ENCODE measurements at regions not wholly inside any gene's neighbourhood (a gene's known extent, or its start where the extent isn't known, plus 50 kb on each side); places are given as distances from the start of the nearest gene placed in this dataset.

DNA sequence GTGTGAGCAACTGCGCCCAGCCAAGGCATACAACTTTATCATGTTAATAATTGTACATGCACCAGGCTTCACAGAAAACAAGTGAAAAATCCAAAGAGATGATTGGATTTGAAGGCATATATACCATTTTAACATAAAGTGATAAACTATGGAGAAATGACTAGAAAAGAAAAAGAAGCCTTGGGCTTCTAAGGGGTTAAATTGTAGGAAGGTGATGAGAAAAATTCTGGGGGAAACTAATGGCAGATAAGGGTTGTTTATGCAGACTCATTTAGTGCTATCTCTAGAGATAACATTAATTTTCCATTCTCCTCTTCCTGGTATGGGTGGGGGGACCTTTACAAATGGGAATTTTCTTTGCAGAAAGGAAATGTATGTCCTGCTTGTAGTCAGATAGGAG lies 154.0 kb downstream of the TMEM17 start:
- H3K4me3 ChIP-seq (ENCODE audit: low read depth, low read length): no peak overlapping the region
- no peak overlapping the region for H2BK12ac ChIP-seq (ENCODE audit: low read length)
- no peak overlapping the region for H2AK5ac ChIP-seq (ENCODE audit: low read length)
- H3K18ac ChIP-seq (ENCODE audit: low read length): no peak overlapping the region
- H4K91ac ChIP-seq (ENCODE audit: low read depth, low read length): no peak overlapping the region
- no CpG with 5 or more reads among the region's 1 CpG for WGBS (ENCODE audit: extremely low coverage, insufficient coverage, insufficient read length)
- no peak overlapping the region for H2AFZ ChIP-seq (ENCODE audit: insufficient read depth, low read length, poor library complexity)
- H3K79me1 ChIP-seq (ENCODE audit: low read length): no peaks in the 10 kb centered on the region
- peaks cover 2% of the 10 kb centered on the region for H3K9me3 ChIP-seq (ENCODE audit: insufficient read depth, low read depth, low read length)
- no peak overlapping the region for H3K14ac ChIP-seq (ENCODE audit: low read length)
- no peak overlapping the region for H3K4ac ChIP-seq (ENCODE audit: low read depth, low read length)
- no peak overlapping the region for H3K27ac ChIP-seq (ENCODE audit: low read depth, low read length)
- H2BK5ac ChIP-seq (ENCODE audit: low read depth, low read length, poor library complexity): no peak overlapping the region
- no peak overlapping the region for H4K8ac ChIP-seq (ENCODE audit: low read depth, low read length)
- no peak overlapping the region for H4K12ac ChIP-seq (ENCODE audit: low read depth, low read length)
- no peak overlapping the region for H3K23ac ChIP-seq (ENCODE audit: low read length)
- H3K4me2 ChIP-seq (ENCODE audit: low read length): no peak overlapping the region
- DNase-seq: no peak
- no peaks in the 10 kb centered on the region for H3K27me3 ChIP-seq (ENCODE audit: insufficient read depth, low read length)
- H3K9ac ChIP-seq (ENCODE audit: low read length): no peak overlapping the region
- H3K36me3 ChIP-seq (ENCODE audit: control insufficient read depth in 1 of 2, insufficient read depth in 2 of 2, low read length in 2 of 2): no peaks in the 10 kb centered on the region
- H3K4me1 ChIP-seq (ENCODE audit: control insufficient read depth in 1 of 2, insufficient read depth in 2 of 2, low read length in 2 of 2): peaks cover 4 to 5% of the 10 kb centered on the region in 2 experiments
- H3K79me2 ChIP-seq (ENCODE audit: control insufficient read depth, insufficient read depth, low read length, poor library complexity): no peaks in the 10 kb centered on the region
- no peak overlapping the region for H2BK120ac ChIP-seq (ENCODE audit: insufficient read depth, low read length, poor library complexity)

DNA sequence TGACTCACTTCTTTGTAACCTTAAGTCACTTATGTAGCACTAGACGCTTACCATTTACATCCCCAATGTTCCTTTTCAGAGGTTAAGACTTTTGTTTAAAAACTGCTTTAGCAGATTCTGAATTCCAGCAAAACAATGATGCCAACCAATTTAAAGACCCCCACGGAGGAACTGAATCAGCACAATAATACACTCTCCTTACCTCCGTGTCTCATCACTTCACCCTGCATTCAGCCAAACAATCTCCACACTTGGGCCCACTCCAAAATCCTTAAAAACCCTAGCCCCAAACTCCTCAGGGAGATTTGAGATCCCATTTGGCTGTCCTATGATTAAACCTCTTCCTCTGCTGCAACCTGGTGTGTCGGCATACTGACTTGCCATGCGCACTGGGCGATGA lies 153.9 kb downstream of the B3GNT2 start:
- H3K18ac ChIP-seq (ENCODE audit: low read length): no peak overlapping the region
- no peak overlapping the region for H2AFZ ChIP-seq (ENCODE audit: insufficient read depth, low read length, poor library complexity)
- no peak overlapping the region for H4K12ac ChIP-seq (ENCODE audit: low read depth, low read length)
- peaks cover 2% of the 10 kb centered on the region for H3K9me3 ChIP-seq (ENCODE audit: insufficient read depth, low read depth, low read length)
- H3K4me2 ChIP-seq (ENCODE audit: low read length): no peak overlapping the region
- no peak overlapping the region for H4K8ac ChIP-seq (ENCODE audit: low read depth, low read length)
- no peak overlapping the region for H4K91ac ChIP-seq (ENCODE audit: low read depth, low read length)
- no peak overlapping the region for H2BK5ac ChIP-seq (ENCODE audit: low read depth, low read length, poor library complexity)
- DNase-seq: no peak
- H2AK5ac ChIP-seq (ENCODE audit: low read length): no peak overlapping the region
- no peak overlapping the region for H3K14ac ChIP-seq (ENCODE audit: low read length)
- H3K23ac ChIP-seq (ENCODE audit: low read length): no peak overlapping the region
- no peak overlapping the region for H3K4ac ChIP-seq (ENCODE audit: low read depth, low read length)
- H3K4me3 ChIP-seq (ENCODE audit: low read depth, low read length): no peak overlapping the region
- H3K4me1 ChIP-seq (ENCODE audit: control insufficient read depth in 1 of 2, insufficient read depth in 2 of 2, low read length in 2 of 2): no peaks in the 10 kb centered on the region
- no peaks in the 10 kb centered on the region for H3K79me2 ChIP-seq (ENCODE audit: control insufficient read depth, insufficient read depth, low read length, poor library complexity)
- no peak overlapping the region for H2BK120ac ChIP-seq (ENCODE audit: insufficient read depth, low read length, poor library complexity)
- H3K27ac ChIP-seq (ENCODE audit: low read depth, low read length): no peak overlapping the region
- H3K36me3 ChIP-seq (ENCODE audit: control insufficient read depth in 1 of 2, insufficient read depth in 2 of 2, low read length in 2 of 2): no peaks in the 10 kb centered on the region
- no peaks in the 10 kb centered on the region for H3K79me1 ChIP-seq (ENCODE audit: low read length)
- no CpG with 5 or more reads among the region's 6 CpGs for WGBS (ENCODE audit: extremely low coverage, insufficient coverage, insufficient read length)
- no peak overlapping the region for H2BK12ac ChIP-seq (ENCODE audit: low read length)
- H3K27me3 ChIP-seq (ENCODE audit: insufficient read depth, low read length): no peaks in the 10 kb centered on the region
- H3K9ac ChIP-seq (ENCODE audit: low read length): no peak overlapping the region

DNA sequence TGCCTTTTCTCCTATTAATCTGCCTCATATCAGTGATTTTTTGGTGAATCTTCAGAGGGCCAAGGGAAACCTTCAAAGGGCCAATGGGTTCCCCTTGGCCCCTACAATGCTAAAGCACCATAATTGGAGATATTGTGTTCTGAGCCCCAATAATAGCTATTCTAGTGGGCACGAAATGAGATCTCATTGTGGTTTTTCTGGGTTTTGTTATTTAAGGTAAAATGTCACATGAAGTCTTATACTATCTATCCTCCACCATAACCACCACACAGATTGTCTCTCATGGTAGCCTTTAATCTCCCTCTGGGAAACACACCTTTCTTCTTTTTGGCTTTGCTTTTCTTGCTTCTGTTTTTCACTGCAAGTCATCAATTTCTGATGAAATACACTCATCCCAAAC lies 152.8 kb downstream of the B3GNT2 start:
- Histone ChIP-seq H3K9ac (ENCODE audit: low read length) (no peak overlapping the region), H2BK120ac (ENCODE audit: insufficient read depth, low read length, poor library complexity) (no peak overlapping the region), H3K4me1 (ENCODE audit: control insufficient read depth in 1 of 2, insufficient read depth in 2 of 2, low read length in 2 of 2) (no peaks in the 10 kb centered on the region), H3K79me2 (ENCODE audit: control insufficient read depth, insufficient read depth, low read length, poor library complexity) (no peaks in the 10 kb centered on the region), H2AFZ (ENCODE audit: insufficient read depth, low read length, poor library complexity) (no peak overlapping the region), H3K36me3 (ENCODE audit: control insufficient read depth in 1 of 2, insufficient read depth in 2 of 2, low read length in 2 of 2) (no peaks in the 10 kb centered on the region), H2BK5ac (ENCODE audit: low read depth, low read length, poor library complexity) (no peak overlapping the region), H4K91ac (ENCODE audit: low read depth, low read length) (no peak overlapping the region), H3K23ac (ENCODE audit: low read length) (no peak overlapping the region), H4K8ac (ENCODE audit: low read depth, low read length) (no peak overlapping the region), H3K4ac (ENCODE audit: low read depth, low read length) (no peak overlapping the region), H3K27me3 (ENCODE audit: insufficient read depth, low read length) (no peaks in the 10 kb centered on the region), H2AK5ac (ENCODE audit: low read length) (no peak overlapping the region), H3K27ac (ENCODE audit: low read depth, low read length) (no peak overlapping the region), H3K4me3 (ENCODE audit: low read depth, low read length) (no peak overlapping the region), H2BK12ac (ENCODE audit: low read length) (no peak overlapping the region), H4K12ac (ENCODE audit: low read depth, low read length) (no peak overlapping the region), H3K4me2 (ENCODE audit: low read length) (no peak overlapping the region), H3K14ac (ENCODE audit: low read length) (no peak overlapping the region), H3K79me1 (ENCODE audit: low read length) (no peaks in the 10 kb centered on the region), H3K18ac (ENCODE audit: low read length) (no peak overlapping the region), H3K9me3 (ENCODE audit: insufficient read depth, low read depth, low read length) (peaks cover 2% of the 10 kb centered on the region)
- no peak for DNase-seq
- WGBS (ENCODE audit: extremely low coverage, insufficient coverage, insufficient read length): no CpG with 5 or more reads among the region's 1 CpG

DNA sequence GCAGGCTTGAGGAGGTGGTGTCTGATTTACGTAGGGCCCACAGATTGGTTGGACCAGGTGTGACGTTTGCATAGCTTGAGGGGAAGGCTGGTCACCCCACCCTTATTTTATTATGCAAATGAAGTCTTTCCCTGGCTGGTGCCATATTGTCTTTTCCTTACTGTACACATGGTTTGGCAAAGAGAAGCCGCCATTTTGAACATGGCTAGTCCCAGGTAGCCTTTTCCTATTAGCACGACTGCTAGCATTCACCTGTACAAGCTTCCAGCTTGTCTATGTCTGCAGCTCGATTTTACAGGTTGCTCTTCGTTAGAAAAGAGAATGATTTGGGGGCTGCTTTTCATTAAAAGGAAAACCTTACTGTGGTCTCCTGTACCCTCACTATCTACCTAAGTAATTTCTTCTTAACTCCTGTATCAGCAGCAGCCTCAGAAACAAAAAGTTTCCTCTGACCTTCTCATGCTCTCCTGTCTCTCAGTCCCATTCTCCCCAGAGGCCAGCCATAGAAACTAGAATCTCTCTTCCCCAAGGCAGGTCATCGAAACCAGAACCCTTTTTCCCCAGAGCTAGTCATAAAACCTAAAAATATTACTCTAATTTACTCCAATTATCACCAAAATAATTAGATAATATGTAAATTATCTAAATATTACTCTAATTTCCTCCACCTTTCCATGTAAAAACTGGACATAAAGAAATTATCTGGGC lies 151.8 kb downstream of the B3GNT2 start:
- H3K23ac ChIP-seq (ENCODE audit: low read length): no peak overlapping the region
- peaks cover 2% of the 10 kb centered on the region for H3K9me3 ChIP-seq (ENCODE audit: insufficient read depth, low read depth, low read length)
- H2BK5ac ChIP-seq (ENCODE audit: low read depth, low read length, poor library complexity): no peak overlapping the region
- no peak for DNase-seq
- no peaks in the 10 kb centered on the region for H3K27me3 ChIP-seq (ENCODE audit: insufficient read depth, low read length)
- H3K14ac ChIP-seq (ENCODE audit: low read length): no peak overlapping the region
- no peak overlapping the region for H3K27ac ChIP-seq (ENCODE audit: low read depth, low read length)
- no peaks in the 10 kb centered on the region for H3K79me2 ChIP-seq (ENCODE audit: control insufficient read depth, insufficient read depth, low read length, poor library complexity)
- no peak overlapping the region for H3K9ac ChIP-seq (ENCODE audit: low read length)
- H3K36me3 ChIP-seq (ENCODE audit: control insufficient read depth in 1 of 2, insufficient read depth in 2 of 2, low read length in 2 of 2): no peaks in the 10 kb centered on the region
- WGBS (ENCODE audit: extremely low coverage, insufficient coverage, insufficient read length): no CpG with 5 or more reads among the region's 7 CpGs
- H3K4ac ChIP-seq (ENCODE audit: low read depth, low read length): no peak overlapping the region
- H3K18ac ChIP-seq (ENCODE audit: low read length): no peak overlapping the region
- H4K12ac ChIP-seq (ENCODE audit: low read depth, low read length): no peak overlapping the region
- no peaks in the 10 kb centered on the region for H3K79me1 ChIP-seq (ENCODE audit: low read length)
- no peak overlapping the region for H2AFZ ChIP-seq (ENCODE audit: insufficient read depth, low read length, poor library complexity)
- no peaks in the 10 kb centered on the region for H3K4me1 ChIP-seq (ENCODE audit: control insufficient read depth in 1 of 2, insufficient read depth in 2 of 2, low read length in 2 of 2)
- no peak overlapping the region for H3K4me2 ChIP-seq (ENCODE audit: low read length)
- no peak overlapping the region for H3K4me3 ChIP-seq (ENCODE audit: low read depth, low read length)
- H2BK12ac ChIP-seq (ENCODE audit: low read length): no peak overlapping the region
- no peak overlapping the region for H4K91ac ChIP-seq (ENCODE audit: low read depth, low read length)
- H2AK5ac ChIP-seq (ENCODE audit: low read length): no peak overlapping the region
- H2BK120ac ChIP-seq (ENCODE audit: insufficient read depth, low read length, poor library complexity): no peak overlapping the region
- H4K8ac ChIP-seq (ENCODE audit: low read depth, low read length): no peak overlapping the region

Measured in trophoblast cell (in vitro differentiated cells and primary cell).